ENCODE measurements at regions not wholly inside any gene's neighbourhood (a gene's known extent, or its start where the extent isn't known, plus 50 kb on each side); places are given as distances from the start of the nearest gene placed in this dataset.

- no peak for FAIRE-seq
- 23% methylated on average over 8 of the region's 8 CpGs for WGBS (ENCODE audit: insufficient coverage, insufficient replicate concordance, low lambda C conversion rate, missing lambda C conversion rate)
- H3K4me2 ChIP-seq (ENCODE audit: control insufficient read depth, insufficient read depth): no peak overlapping the region
- TF ChIP-seq IKZF1 (conservative IDR thresholded peaks at IDR 0.05): peak; percentile 67
- peak; percentile 43; the same call in 1 of the 2 replicates for TF ChIP-seq JUNB (IDR thresholded peaks at IDR 0.05)
- 0 out of 2 replicates have a peak, but pooled peaks have one; percentile 10 for TF ChIP-seq MLLT1 (IDR thresholded peaks at IDR 0.05)
- 0 out of 2 replicates have a peak, but pooled peaks have one; percentile 34 for TF ChIP-seq NKRF (conservative IDR thresholded peaks at IDR 0.05)
- peak; percentile 66; the same call in 1 of the 2 replicates for TF ChIP-seq SMARCA5 (IDR thresholded peaks at IDR 0.05)
- no peak for TF ChIP-seq ZNF592 (IDR thresholded peaks at IDR 0.05)
- TF ChIP-seq POLR2AphosphoS5 (IDR thresholded peaks at IDR 0.05; ENCODE audit: low read length): no peak
- peak; percentile 55; the same call in 1 of the 2 replicates for TF ChIP-seq RELB (IDR thresholded peaks at IDR 0.05; ENCODE audit: low read depth)
- 0 out of 2 replicates have a peak, but pooled peaks have one; percentile 32 for TF ChIP-seq GATAD2B (conservative IDR thresholded peaks at IDR 0.05; ENCODE audit: low read depth)
- no peak for TF ChIP-seq HDAC2 (IDR thresholded peaks at IDR 0.05)
- TF ChIP-seq BACH1 (IDR thresholded peaks at IDR 0.05; ENCODE audit: borderline replicate concordance): peak; percentile 72; the same call in 1 of the 2 replicates
- TF ChIP-seq IRF4 (IDR thresholded peaks at IDR 0.05; ENCODE audit: low read depth, low read length): 0 out of 2 replicates have a peak, but pooled peaks have one; percentile 23
- TF ChIP-seq ATF7 (IDR thresholded peaks at IDR 0.05; ENCODE audit: low read depth): peak; percentile 35; the same call in 1 of the 2 replicates
Measured at GRCh38 chr7:46651561-46652088, 730.6 kb upstream of the IGFBP3 start.

More at GRCh38 chr7:46651561-46652088, 730.6 kb upstream of the IGFBP3 start:
- intact Hi-C loops (cut with micrococcal nuclease; ENCODE audit: unreplicated experiment): no loop called here
- H2AFZ ChIP-seq (ENCODE audit: control insufficient read depth, low read depth, low read length): no peak overlapping the region
- H3K36me3 ChIP-seq (ENCODE audit: control insufficient read depth in 2 of 2, insufficient read depth in 2 of 2, low read length in 1 of 2): no peaks in the 10 kb centered on the region
- ATAC-seq (peak; percentile 76), DNase-seq (ENCODE audit: low read depth, low spot score) (peak; percentile 26)
- no peaks in the 10 kb centered on the region for H3K79me2 ChIP-seq (ENCODE audit: control insufficient read depth, insufficient read depth, low read length)
- in situ Hi-C loops (cut with MboI): no loop called here
- H3K27ac ChIP-seq (ENCODE audit: control insufficient read depth, insufficient read depth): no peak overlapping the region
- BruUV-seq (replicated peaks): no TSS peak
- SMC1A ChIA-PET (ENCODE audit: uncharacterized antibody, unreplicated experiment): interaction anchor here (0.7 to 3.6 kb wide), 15 partner anchors 9 to 296 kb away, joined by 3 to 23 read pairs (median 4); no protein-coding TSS in a partner anchor
- CTCF ChIA-PET: interaction anchor here (0.7 to 4.7 kb wide), 4 partner anchors 9 to 111 kb away, joined by 3 to 19 read pairs (median 4); no protein-coding TSS in a partner anchor
- RAD21 ChIA-PET (ENCODE audit: unreplicated experiment): interaction anchor here (0.7 to 5.6 kb wide), 8 partner anchors 10 to 294 kb away, joined by 3 to 42 read pairs (median 5); no protein-coding TSS in a partner anchor
- H4K20me1 ChIP-seq (ENCODE audit: control insufficient read depth, insufficient read depth): no peaks in the 10 kb centered on the region
- POLR2A ChIA-PET: interaction anchor here (0.5 to 0.8 kb wide), 2 partner anchors 196 to 361 kb away, joined by 3 read pairs; no protein-coding TSS in a partner anchor
- no peaks in the 10 kb centered on the region for H3K4me1 ChIP-seq (ENCODE audit: control insufficient read depth, insufficient read depth, low read length)
- no peaks in the 10 kb centered on the region; the same call in 2 of the 3 replicates for H3K9me3 ChIP-seq (replicated peaks; ENCODE audit: control insufficient read depth, insufficient read depth, low read length)
- no peak overlapping the region for H3K9ac ChIP-seq (ENCODE audit: control insufficient read depth, insufficient read depth, low read length)
- no peak overlapping the region for H3K4me3 ChIP-seq
- no peaks in the 10 kb centered on the region for H3K27me3 ChIP-seq (replicated peaks in 1 of 2; ENCODE audit: control insufficient read depth in 2 of 2, insufficient read depth in 2 of 2, low read length in 1 of 2)
